ENCODE measurements at regions not wholly inside any gene's neighbourhood (a gene's known extent, or its start where the extent isn't known, plus 50 kb on each side); places are given as distances from the start of the nearest gene placed in this dataset.

- no peaks in the 10 kb centered on the region for H3K36me3 ChIP-seq
- no peaks in the 10 kb centered on the region for H3K4me1 ChIP-seq
- no peaks in the 10 kb centered on the region for H3K9me3 ChIP-seq
- no peak for DNase-seq (ENCODE audit: low spot score in 2 of 2)
- no peak for TF ChIP-seq CTCF (IDR thresholded peaks at IDR 0.05)
- no peak overlapping the region for H3K27ac ChIP-seq
- H3K4me3 ChIP-seq = no peak overlapping the region
- H3K27me3 ChIP-seq = no peaks in the 10 kb centered on the region
- intact Hi-C loops (cut with DNase I) = no loop called here
Observed at GRCh38 chr19:30086220-30086619, 144.2 kb downstream of the URI1 start.

GRCh38 chr19:30086916-30087315 lies 144.9 kb downstream of the URI1 start:
- Histone ChIP-seq H3K27me3 (no peaks in the 10 kb centered on the region), H3K36me3 (no peaks in the 10 kb centered on the region), H3K27ac (no peak overlapping the region), H3K4me1 (no peaks in the 10 kb centered on the region), H3K9me3 (no peaks in the 10 kb centered on the region), H3K4me3 (no peak overlapping the region)
- intact Hi-C loops (cut with DNase I) = no loop called here
- no peak for TF ChIP-seq CTCF (IDR thresholded peaks at IDR 0.05)
- DNase-seq (ENCODE audit: low spot score in 2 of 2) = no peak

- intact Hi-C loops (cut with DNase I) = no loop called here
- no peaks in the 10 kb centered on the region for H3K27me3 ChIP-seq
- H3K27ac ChIP-seq = no peak overlapping the region
- TF ChIP-seq CTCF (IDR thresholded peaks at IDR 0.05) = no peak
- H3K4me3 ChIP-seq = no peak overlapping the region
- no peaks in the 10 kb centered on the region for H3K9me3 ChIP-seq
- DNase-seq (ENCODE audit: low spot score in 2 of 2) = no peak
- no peaks in the 10 kb centered on the region for H3K4me1 ChIP-seq
- no peaks in the 10 kb centered on the region for H3K36me3 ChIP-seq
Observed at GRCh38 chr19:30087381-30088138, 145.5 kb downstream of the URI1 start.

GRCh38 chr19:30088567-30088966 lies 146.5 kb downstream of the URI1 start:
- no peaks in the 10 kb centered on the region for H3K36me3 ChIP-seq
- TF ChIP-seq CTCF (IDR thresholded peaks at IDR 0.05) = no peak
- H3K9me3 ChIP-seq = no peaks in the 10 kb centered on the region
- no peak for DNase-seq (ENCODE audit: low spot score in 2 of 2)
- intact Hi-C loops (cut with DNase I) = no loop called here
- no peaks in the 10 kb centered on the region for H3K4me1 ChIP-seq
- no peaks in the 10 kb centered on the region for H3K27me3 ChIP-seq
- H3K4me3 ChIP-seq = no peak overlapping the region
- no peak overlapping the region for H3K27ac ChIP-seq

GRCh38 chr19:30089086-30089665 lies 147.1 kb downstream of the URI1 start:
- TF ChIP-seq CTCF (IDR thresholded peaks at IDR 0.05) = no peak
- Histone ChIP-seq H3K27me3 (no peaks in the 10 kb centered on the region), H3K36me3 (no peaks in the 10 kb centered on the region), H3K4me3 (no peak overlapping the region), H3K27ac (no peak overlapping the region), H3K4me1 (no peaks in the 10 kb centered on the region), H3K9me3 (no peaks in the 10 kb centered on the region)
- DNase-seq (ENCODE audit: low spot score in 2 of 2) = no peak
- intact Hi-C loops (cut with DNase I) = no loop called here
